ENCODE measurements at regions not wholly inside any gene's neighbourhood (a gene's known extent, or its start where the extent isn't known, plus 50 kb on each side); places are given as distances from the start of the nearest gene placed in this dataset.

- DNase-seq, result no peak
- Mint-ChIP-seq H3K4me3 (ENCODE audit: unreplicated experiment) (no peak overlapping the region), H3K27me3 (ENCODE audit: unreplicated experiment) (no peaks in the 10 kb centered on the region), H3K4me1 (ENCODE audit: low read depth, unreplicated experiment) (no peaks in the 10 kb centered on the region), H3K36me3 (ENCODE audit: unreplicated experiment) (peaks cover 19% of the 10 kb centered on the region), H3K27ac (ENCODE audit: unreplicated experiment) (no peak overlapping the region), H3K9me3 (ENCODE audit: unreplicated experiment) (peaks cover 8% of the 10 kb centered on the region)
- no peak for TF ChIP-seq CTCF (IDR thresholded peaks at IDR 0.05; ENCODE audit: partially characterized antibody, unreplicated experiment)
Observed at GRCh38 chr7:136198168-136198567, 221.0 kb upstream of the MTPN start.

DNA sequence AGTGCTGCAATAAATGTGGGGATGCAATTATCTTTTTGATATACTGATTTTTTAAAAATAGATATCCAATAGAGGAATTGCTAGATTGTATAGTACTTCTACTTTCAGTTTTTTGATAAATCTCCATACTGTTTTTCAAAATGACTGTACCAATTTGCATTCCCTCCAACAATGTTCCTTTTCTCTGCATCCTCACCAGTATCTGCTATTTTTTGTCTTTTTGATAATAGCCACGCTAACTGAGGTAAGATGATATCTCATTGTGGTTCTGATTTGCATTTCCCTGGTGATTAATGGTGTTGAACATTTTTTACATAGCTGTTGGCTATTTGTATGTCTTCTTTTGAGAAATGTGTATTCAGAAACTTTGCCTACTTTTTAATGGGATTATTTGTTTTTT, 217.7 kb upstream of the MTPN start:
- DNase-seq, result no peak
- Mint-ChIP-seq H3K36me3 (ENCODE audit: unreplicated experiment) (peaks cover 19% of the 10 kb centered on the region), H3K9me3 (ENCODE audit: unreplicated experiment) (peaks cover 8% of the 10 kb centered on the region), H3K27ac (ENCODE audit: unreplicated experiment) (no peak overlapping the region), H3K4me3 (ENCODE audit: unreplicated experiment) (no peak overlapping the region), H3K4me1 (ENCODE audit: low read depth, unreplicated experiment) (no peaks in the 10 kb centered on the region), H3K27me3 (ENCODE audit: unreplicated experiment) (no peaks in the 10 kb centered on the region)
- TF ChIP-seq CTCF (IDR thresholded peaks at IDR 0.05; ENCODE audit: partially characterized antibody, unreplicated experiment), result no peak

- H3K9me3 Mint-ChIP-seq (ENCODE audit: unreplicated experiment), result peaks cover 9% of the 10 kb centered on the region
- H3K36me3 Mint-ChIP-seq (ENCODE audit: unreplicated experiment), result peaks cover 15% of the 10 kb centered on the region
- H3K27me3 Mint-ChIP-seq (ENCODE audit: unreplicated experiment), result no peaks in the 10 kb centered on the region
- TF ChIP-seq CTCF (IDR thresholded peaks at IDR 0.05; ENCODE audit: partially characterized antibody, unreplicated experiment), result no peak
- no peak overlapping the region for H3K27ac Mint-ChIP-seq (ENCODE audit: unreplicated experiment)
- H3K4me1 Mint-ChIP-seq (ENCODE audit: low read depth, unreplicated experiment), result no peaks in the 10 kb centered on the region
- no peak overlapping the region for H3K4me3 Mint-ChIP-seq (ENCODE audit: unreplicated experiment)
- DNase-seq, result no peak
Observed at GRCh38 chr7:136193940-136194339, 216.8 kb upstream of the MTPN start.

DNA sequence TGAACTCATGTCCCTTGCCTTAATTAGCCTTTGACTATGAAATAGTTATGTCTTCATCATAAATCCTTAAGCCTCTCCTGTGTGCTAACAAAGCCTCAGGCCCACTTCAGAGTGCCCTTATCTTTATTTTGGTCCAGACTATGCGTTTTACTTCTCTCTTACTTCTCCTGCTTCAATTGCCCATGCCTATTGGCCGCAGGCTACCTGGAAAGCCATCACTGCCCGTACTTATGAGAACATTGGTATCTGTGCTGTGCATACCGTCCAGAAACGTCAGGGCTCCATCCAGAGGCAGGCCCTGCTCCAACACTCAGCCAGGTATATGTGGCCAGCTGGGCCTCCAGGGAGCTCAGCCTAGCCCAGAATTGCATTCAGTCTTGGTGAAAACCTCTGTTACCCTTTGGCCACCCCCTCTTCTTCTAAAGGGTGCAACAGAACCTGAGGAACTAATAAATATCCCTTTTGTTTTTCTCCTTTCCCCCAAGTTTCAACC, 212.4 kb upstream of the MTPN start:
- H3K4me1 Mint-ChIP-seq (ENCODE audit: low read depth, unreplicated experiment), result no peaks in the 10 kb centered on the region
- TF ChIP-seq CTCF (IDR thresholded peaks at IDR 0.05; ENCODE audit: partially characterized antibody, unreplicated experiment), result no peak
- DNase-seq, result no peak
- H3K27ac Mint-ChIP-seq (ENCODE audit: unreplicated experiment), result no peak overlapping the region
- no peak overlapping the region for H3K4me3 Mint-ChIP-seq (ENCODE audit: unreplicated experiment)
- no peaks in the 10 kb centered on the region for H3K36me3 Mint-ChIP-seq (ENCODE audit: unreplicated experiment)
- no peaks in the 10 kb centered on the region for H3K27me3 Mint-ChIP-seq (ENCODE audit: unreplicated experiment)
- peaks cover 5% of the 10 kb centered on the region for H3K9me3 Mint-ChIP-seq (ENCODE audit: unreplicated experiment)

GRCh38 chr7:136186281-136186680, 209.1 kb upstream of the MTPN start:
- TF ChIP-seq CTCF (IDR thresholded peaks at IDR 0.05; ENCODE audit: partially characterized antibody, unreplicated experiment), result no peak
- no peaks in the 10 kb centered on the region for H3K27me3 Mint-ChIP-seq (ENCODE audit: unreplicated experiment)
- no peak overlapping the region for H3K27ac Mint-ChIP-seq (ENCODE audit: unreplicated experiment)
- no peak for DNase-seq
- no peaks in the 10 kb centered on the region for H3K36me3 Mint-ChIP-seq (ENCODE audit: unreplicated experiment)
- peaks cover 2% of the 10 kb centered on the region for H3K9me3 Mint-ChIP-seq (ENCODE audit: unreplicated experiment)
- H3K4me1 Mint-ChIP-seq (ENCODE audit: low read depth, unreplicated experiment), result no peaks in the 10 kb centered on the region
- H3K4me3 Mint-ChIP-seq (ENCODE audit: unreplicated experiment), result no peak overlapping the region

All from glutamatergic neuron (in vitro differentiated cells).